ENCODE measurements at regions not wholly inside any gene's neighbourhood (a gene's known extent, or its start where the extent isn't known, plus 50 kb on each side); places are given as distances from the start of the nearest gene placed in this dataset.

DNA sequence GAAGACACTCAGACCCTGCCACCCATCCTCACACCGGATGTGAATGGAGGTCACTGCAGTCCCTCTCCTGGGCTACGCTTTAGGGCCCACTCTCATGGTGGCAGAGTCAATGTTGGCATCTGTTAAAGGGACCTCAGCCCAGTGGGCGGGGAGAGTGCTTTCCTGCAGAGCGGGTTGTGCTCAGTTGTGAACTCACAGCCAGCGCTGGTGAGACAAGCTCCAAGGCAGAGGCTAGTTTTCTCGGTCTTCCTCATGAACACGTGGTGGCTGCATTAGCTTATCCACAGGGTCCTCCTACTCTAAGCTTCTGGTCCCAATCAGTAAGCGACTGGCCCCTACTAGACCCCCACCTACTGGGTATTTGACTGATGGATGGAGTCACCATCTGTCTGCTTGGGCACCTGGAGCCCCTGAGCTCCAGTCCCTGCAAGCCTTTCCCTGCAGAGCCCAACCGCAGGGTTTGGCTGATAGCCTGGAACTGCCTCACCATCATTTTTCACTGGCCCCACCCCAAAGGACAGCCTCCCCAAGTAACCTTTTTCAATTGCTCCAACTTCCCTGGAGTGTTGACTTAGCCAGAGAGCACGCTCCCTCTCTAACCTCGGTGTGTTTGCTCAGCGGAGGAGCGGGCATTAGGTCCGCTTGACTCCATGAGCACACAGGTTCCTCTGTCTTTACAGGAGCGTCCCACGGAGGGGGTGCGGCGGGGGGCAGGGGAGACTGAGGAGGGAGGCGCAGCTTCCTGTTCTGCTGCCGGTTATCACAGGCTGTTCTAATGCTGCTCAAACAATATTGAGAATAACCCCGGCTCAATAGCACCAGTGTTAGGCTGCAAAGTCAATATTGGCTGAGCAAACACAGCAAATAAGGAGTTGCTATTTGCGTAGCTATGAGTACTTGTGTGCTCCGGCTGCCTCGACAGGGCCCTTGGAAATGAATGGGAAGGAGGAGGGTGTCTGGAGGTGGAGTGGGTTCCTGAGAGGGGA lies 141.7 kb downstream of the RPLP1 start:
- H3K27ac ChIP-seq (ENCODE audit: low read length) = no peak overlapping the region
- no peak overlapping the region for H3K4me2 ChIP-seq (ENCODE audit: low read depth, low read length)

DNA sequence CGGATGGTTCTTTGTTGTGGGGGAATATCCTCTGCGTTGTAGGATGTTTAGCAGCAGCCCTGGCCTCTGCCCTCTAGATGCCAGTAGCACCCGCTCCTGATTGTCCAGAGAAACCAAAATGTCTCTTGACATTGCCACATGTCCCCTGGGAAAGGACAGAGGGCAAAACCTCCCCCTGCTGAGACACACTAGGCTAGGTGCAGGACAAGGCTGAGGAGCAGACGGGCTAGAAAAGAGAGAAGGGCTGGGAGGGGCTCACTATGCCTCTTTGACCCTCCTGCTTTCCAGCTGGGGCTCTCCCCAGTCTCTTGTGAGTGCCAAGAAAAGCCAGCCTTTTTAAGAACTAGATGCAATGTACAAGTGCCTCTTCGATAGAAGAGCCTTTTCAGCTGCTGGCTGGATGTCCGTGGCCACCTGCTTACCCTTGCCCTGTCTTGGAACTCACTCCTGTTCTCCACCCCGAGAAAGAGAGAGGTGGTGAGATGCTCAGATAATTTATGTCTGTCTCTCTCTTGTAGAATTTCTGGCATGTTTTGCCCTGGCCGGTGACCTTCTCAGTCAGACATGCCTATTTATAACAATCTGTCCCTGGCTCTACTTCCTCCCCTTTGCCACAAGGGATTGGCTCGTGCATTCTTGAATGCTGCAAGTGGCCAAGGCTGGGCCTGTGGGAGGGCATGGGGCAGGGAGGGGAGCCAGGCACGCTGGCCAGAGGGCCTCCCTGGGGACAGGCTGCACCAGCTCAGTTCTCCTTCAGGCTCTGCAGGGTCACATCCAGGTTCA lies 142.6 kb downstream of the RPLP1 start:
- no peak overlapping the region for H3K4me2 ChIP-seq (ENCODE audit: low read depth, low read length)
- H4K20me1 ChIP-seq (ENCODE audit: insufficient read depth, low read length) = no peaks in the 10 kb centered on the region
- no peaks in the 10 kb centered on the region for H3K36me3 ChIP-seq (replicated peaks; ENCODE audit: insufficient read depth, low read length)
- no peak overlapping the region for H3K9ac ChIP-seq (ENCODE audit: low read length)
- DNase-seq = no peak
- H3K9me2 ChIP-seq (replicated peaks; ENCODE audit: insufficient read depth, low read length) = no peaks in the 10 kb centered on the region
- no peaks in the 10 kb centered on the region for H3K79me2 ChIP-seq (ENCODE audit: low read length)
- no peaks in the 10 kb centered on the region for H3K9me3 ChIP-seq (replicated peaks; ENCODE audit: insufficient read depth, low read length)
- H3K4me3 ChIP-seq (ENCODE audit: low read length) = no peak overlapping the region
- no peak for TF ChIP-seq EZH2phosphoT487 (IDR thresholded peaks at IDR 0.05; ENCODE audit: low read length)
- TF ChIP-seq EZH2 (optimal IDR thresholded peaks at IDR 0.05; ENCODE audit: low read depth, low read length) = no peak
- TF ChIP-seq, protein P1, sequence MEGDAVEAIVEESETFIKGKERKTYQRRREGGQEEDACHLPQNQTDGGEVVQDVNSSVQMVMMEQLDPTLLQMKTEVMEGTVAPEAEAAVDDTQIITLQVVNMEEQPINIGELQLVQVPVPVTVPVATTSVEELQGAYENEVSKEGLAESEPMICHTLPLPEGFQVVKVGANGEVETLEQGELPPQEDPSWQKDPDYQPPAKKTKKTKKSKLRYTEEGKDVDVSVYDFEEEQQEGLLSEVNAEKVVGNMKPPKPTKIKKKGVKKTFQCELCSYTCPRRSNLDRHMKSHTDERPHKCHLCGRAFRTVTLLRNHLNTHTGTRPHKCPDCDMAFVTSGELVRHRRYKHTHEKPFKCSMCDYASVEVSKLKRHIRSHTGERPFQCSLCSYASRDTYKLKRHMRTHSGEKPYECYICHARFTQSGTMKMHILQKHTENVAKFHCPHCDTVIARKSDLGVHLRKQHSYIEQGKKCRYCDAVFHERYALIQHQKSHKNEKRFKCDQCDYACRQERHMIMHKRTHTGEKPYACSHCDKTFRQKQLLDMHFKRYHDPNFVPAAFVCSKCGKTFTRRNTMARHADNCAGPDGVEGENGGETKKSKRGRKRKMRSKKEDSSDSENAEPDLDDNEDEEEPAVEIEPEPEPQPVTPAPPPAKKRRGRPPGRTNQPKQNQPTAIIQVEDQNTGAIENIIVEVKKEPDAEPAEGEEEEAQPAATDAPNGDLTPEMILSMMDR (IDR thresholded peaks at IDR 0.05; ENCODE audit: low read length) = no peak
- no peak overlapping the region for H3K27ac ChIP-seq (ENCODE audit: low read length)
- no peaks in the 10 kb centered on the region for H3K4me1 ChIP-seq (ENCODE audit: low read length)
- H2AFZ ChIP-seq (ENCODE audit: low read length) = no peak overlapping the region
- H3F3A ChIP-seq (ENCODE audit: insufficient read depth, low read length) = no peaks in the 10 kb centered on the region
- no peaks in the 10 kb centered on the region for H3K27me3 ChIP-seq (replicated peaks; ENCODE audit: insufficient read depth, low read length)

More for the DNA sequence above, 141.7 kb downstream of the RPLP1 start:
- Histone ChIP-seq H3K9me3 (replicated peaks; ENCODE audit: insufficient read depth, low read length) (no peaks in the 10 kb centered on the region), H3F3A (ENCODE audit: insufficient read depth, low read length) (no peaks in the 10 kb centered on the region), H3K4me3 (ENCODE audit: low read length) (no peak overlapping the region), H3K79me2 (ENCODE audit: low read length) (no peaks in the 10 kb centered on the region), H3K9ac (ENCODE audit: low read length) (no peak overlapping the region), H3K4me1 (ENCODE audit: low read length) (no peaks in the 10 kb centered on the region), H3K9me2 (replicated peaks; ENCODE audit: insufficient read depth, low read length) (no peaks in the 10 kb centered on the region), H3K27me3 (replicated peaks; ENCODE audit: insufficient read depth, low read length) (no peaks in the 10 kb centered on the region), H2AFZ (ENCODE audit: low read length) (no peak overlapping the region), H4K20me1 (ENCODE audit: insufficient read depth, low read length) (no peaks in the 10 kb centered on the region), H3K36me3 (replicated peaks; ENCODE audit: insufficient read depth, low read length) (no peaks in the 10 kb centered on the region)
- DNase-seq = no peak
- TF ChIP-seq EZH2 (optimal IDR thresholded peaks at IDR 0.05; ENCODE audit: low read depth, low read length) = no peak

DNA sequence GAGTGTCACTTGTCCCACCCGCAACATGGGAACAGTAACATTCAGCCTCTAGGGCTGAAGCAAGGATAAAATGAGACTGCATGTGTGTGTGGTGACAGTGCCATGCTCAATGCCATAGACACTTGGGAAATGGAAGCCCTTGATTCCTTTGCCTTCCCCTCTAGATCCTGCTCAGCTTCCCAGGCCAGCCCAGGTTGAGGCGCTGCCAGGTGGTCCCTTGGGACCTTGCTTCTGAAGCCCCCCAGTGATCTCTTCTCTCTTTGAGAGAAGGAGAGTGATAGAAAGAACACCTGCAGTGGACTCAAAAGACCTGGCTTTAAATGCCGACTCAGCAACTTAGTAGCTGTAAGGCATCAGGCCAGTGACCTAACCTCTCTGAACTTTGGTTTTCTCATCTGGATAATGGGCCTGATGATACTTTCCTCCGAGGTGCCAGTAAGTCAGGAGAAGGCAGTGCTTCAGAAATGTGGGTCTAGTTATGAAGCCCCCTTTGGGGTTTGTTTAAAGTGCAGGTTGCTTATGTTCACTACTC lies 144.5 kb downstream of the RPLP1 start:
- H4K20me1 ChIP-seq (ENCODE audit: insufficient read depth, low read length) = no peaks in the 10 kb centered on the region
- no peaks in the 10 kb centered on the region for H3K9me2 ChIP-seq (replicated peaks; ENCODE audit: insufficient read depth, low read length)

More for the DNA sequence above, 144.5 kb downstream of the RPLP1 start:
- no peaks in the 10 kb centered on the region for H3K9me3 ChIP-seq (replicated peaks; ENCODE audit: insufficient read depth, low read length)
- H3K4me2 ChIP-seq (ENCODE audit: low read depth, low read length) = no peak overlapping the region
- no peaks in the 10 kb centered on the region for H3K36me3 ChIP-seq (replicated peaks; ENCODE audit: insufficient read depth, low read length)
- H2AFZ ChIP-seq (ENCODE audit: low read length) = no peak overlapping the region
- no peaks in the 10 kb centered on the region for H3F3A ChIP-seq (ENCODE audit: insufficient read depth, low read length)
- H3K79me2 ChIP-seq (ENCODE audit: low read length) = no peaks in the 10 kb centered on the region
- DNase-seq = no peak
- H3K9ac ChIP-seq (ENCODE audit: low read length) = no peak overlapping the region
- H3K27me3 ChIP-seq (replicated peaks; ENCODE audit: insufficient read depth, low read length) = no peaks in the 10 kb centered on the region
- H3K4me1 ChIP-seq (ENCODE audit: low read length) = no peaks in the 10 kb centered on the region
- no peak for TF ChIP-seq EZH2phosphoT487 (IDR thresholded peaks at IDR 0.05; ENCODE audit: low read length)
- no peak for TF ChIP-seq EZH2 (optimal IDR thresholded peaks at IDR 0.05; ENCODE audit: low read depth, low read length)
- TF ChIP-seq, protein P1 (IDR thresholded peaks at IDR 0.05; ENCODE audit: low read length) = no peak
- no peak overlapping the region for H3K27ac ChIP-seq (ENCODE audit: low read length)
- no peak overlapping the region for H3K4me3 ChIP-seq (ENCODE audit: low read length)

Measured in MM.1S (cell line).